ENCODE measurements at regions not wholly inside any gene's neighbourhood (a gene's known extent, or its start where the extent isn't known, plus 50 kb on each side); places are given as distances from the start of the nearest gene placed in this dataset.

GRCh38 chr2:59961746-59962145, 591.7 kb downstream of the BCL11A start:
- TF ChIP-seq, protein P1, sequence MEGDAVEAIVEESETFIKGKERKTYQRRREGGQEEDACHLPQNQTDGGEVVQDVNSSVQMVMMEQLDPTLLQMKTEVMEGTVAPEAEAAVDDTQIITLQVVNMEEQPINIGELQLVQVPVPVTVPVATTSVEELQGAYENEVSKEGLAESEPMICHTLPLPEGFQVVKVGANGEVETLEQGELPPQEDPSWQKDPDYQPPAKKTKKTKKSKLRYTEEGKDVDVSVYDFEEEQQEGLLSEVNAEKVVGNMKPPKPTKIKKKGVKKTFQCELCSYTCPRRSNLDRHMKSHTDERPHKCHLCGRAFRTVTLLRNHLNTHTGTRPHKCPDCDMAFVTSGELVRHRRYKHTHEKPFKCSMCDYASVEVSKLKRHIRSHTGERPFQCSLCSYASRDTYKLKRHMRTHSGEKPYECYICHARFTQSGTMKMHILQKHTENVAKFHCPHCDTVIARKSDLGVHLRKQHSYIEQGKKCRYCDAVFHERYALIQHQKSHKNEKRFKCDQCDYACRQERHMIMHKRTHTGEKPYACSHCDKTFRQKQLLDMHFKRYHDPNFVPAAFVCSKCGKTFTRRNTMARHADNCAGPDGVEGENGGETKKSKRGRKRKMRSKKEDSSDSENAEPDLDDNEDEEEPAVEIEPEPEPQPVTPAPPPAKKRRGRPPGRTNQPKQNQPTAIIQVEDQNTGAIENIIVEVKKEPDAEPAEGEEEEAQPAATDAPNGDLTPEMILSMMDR (conservative IDR thresholded peaks at IDR 0.05; ENCODE audit: low read length): no peak
- DNase-seq (ENCODE audit: low read depth): no peak
- H3K4me3 ChIP-seq (ENCODE audit: low read length): no peak overlapping the region

- TF ChIP-seq, protein P1 (conservative IDR thresholded peaks at IDR 0.05; ENCODE audit: low read length): no peak
- no peak overlapping the region for H3K4me3 ChIP-seq (ENCODE audit: low read length)
- DNase-seq (ENCODE audit: low read depth): no peak
These were observed 593.5 kb downstream of the BCL11A start for GRCh38 chr2:59959944-59960343.

GRCh38 chr2:59957504-59957903, 596.0 kb downstream of the BCL11A start:
- peak; percentile 11 for DNase-seq (ENCODE audit: low read depth)
- no peak overlapping the region for H3K4me3 ChIP-seq (ENCODE audit: low read length)
- TF ChIP-seq, protein P1 (conservative IDR thresholded peaks at IDR 0.05; ENCODE audit: low read length): no peak

DNA sequence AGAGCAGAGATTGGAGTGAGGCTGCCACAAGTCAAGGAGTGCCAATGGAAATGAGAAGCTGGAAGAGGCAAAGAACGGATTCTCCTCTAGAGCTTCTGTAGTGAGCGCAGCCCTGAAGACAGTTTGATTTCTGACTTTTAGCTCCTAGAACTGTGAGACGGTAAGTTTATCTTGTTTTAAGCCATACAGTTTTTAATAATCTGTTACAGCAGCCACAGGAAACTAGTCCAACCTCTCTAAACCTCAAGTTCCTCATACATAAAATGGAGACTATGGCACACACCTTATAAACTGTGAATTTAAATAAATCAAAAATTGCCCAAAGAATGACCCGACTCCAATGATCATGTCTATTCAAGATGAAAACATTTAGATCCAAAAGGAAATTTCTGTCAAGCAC, 596.5 kb downstream of the BCL11A start:
- H3K4me3 ChIP-seq (ENCODE audit: low read length): no peak overlapping the region
- TF ChIP-seq, protein P1 (conservative IDR thresholded peaks at IDR 0.05; ENCODE audit: low read length): no peak
- no peak for DNase-seq (ENCODE audit: low read depth)

DNA sequence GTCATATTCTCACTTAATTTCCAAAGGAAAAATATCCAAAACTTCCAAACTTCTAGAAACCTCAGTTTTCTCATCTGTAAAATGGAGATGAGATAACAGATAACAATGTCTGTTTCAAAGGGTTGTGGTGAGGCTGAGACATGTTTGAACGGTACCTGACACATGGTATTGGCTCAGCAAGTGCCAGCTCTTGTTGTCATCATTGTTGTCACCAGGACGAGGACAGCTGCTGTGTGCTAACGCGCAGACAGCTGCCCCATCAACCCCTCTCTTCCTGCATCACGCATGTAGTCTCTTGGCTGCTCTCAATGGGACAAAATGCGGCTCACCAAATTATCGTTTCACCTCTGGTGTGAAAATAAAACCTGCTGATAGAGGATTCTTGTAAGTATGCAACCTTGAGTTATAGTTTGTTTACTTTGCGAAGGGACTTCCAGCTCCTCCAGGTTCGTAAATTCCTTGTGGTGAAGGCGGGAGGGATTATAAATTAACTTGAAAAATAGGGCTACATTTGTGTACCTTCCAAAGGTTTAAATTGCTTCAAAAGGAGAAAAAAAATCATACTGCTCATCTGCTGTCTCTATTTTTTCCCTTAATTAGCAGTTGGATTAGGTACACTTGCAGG, 605.4 kb downstream of the BCL11A start:
- DNase-seq (ENCODE audit: low read depth): no peak
- TF ChIP-seq, protein P1 (conservative IDR thresholded peaks at IDR 0.05; ENCODE audit: low read length): no peak
- no peak overlapping the region for H3K4me3 ChIP-seq (ENCODE audit: low read length)

DNA sequence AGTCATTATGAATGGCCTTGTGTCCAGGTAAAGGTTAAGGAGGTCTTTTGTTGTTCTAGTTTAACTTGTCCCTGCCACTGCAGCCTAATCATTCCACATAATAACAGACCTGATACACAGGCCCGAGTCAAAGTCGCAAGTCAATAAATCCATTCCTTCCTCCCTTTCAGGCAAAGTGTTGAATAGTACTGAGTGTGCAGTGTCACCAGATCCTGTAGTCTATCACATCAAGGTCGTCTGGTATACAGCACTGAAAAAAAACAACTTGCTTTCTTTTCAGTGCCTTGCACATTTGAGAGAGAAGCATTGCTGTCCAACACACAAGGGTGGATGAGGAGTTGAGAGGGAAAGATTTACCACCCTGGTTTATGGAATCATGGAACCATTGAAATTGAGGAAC, 606.2 kb downstream of the BCL11A start:
- H3K4me3 ChIP-seq (ENCODE audit: low read length): no peak overlapping the region
- DNase-seq (ENCODE audit: low read depth): no peak
- TF ChIP-seq, protein P1 (conservative IDR thresholded peaks at IDR 0.05; ENCODE audit: low read length): no peak

DNA sequence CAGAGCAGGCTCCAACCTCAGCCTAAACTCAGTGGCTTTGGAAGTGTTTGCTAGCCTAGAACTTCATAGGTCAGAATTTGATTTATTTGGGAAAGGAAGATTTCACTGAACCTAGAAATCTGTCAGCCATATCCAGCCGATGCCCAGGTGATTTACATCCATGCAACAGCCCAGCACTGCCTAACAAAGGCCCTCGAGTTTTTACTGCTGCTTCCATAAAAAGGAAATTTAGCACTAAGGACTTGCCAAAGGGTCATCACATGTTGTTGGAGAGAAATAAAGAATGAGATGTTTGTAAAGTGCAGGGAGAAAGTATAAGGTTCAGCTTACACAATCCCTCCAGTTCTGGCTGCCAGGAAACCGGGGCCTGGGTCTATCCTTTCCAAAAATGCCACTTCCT, 614.2 kb downstream of the BCL11A start:
- no peak overlapping the region for H3K4me3 ChIP-seq (ENCODE audit: low read length)
- no peak for DNase-seq (ENCODE audit: low read depth)
- TF ChIP-seq, protein P1 (conservative IDR thresholded peaks at IDR 0.05; ENCODE audit: low read length): no peak
